Loucy (cell line): ENCODE measurements at regions not wholly inside any gene's neighbourhood (a gene's known extent, or its start where the extent isn't known, plus 50 kb on each side); places are given as distances from the start of the nearest gene placed in this dataset.

Source experiments
- CTCF ChIP-seq: fragments of 200-600 bp; sonication (generic); conservative IDR thresholded peaks from 2 replicates; pipeline ENCODE4 v1.5.1; 2014; ENCODE audit warnings: mild to moderate bottlenecking, antibody characterized with exemption, low read length
- EZH2phosphoT487 ChIP-seq: fragments of 200-600 bp; IDR thresholded peaks from 2 replicates; pipeline ENCODE4 v1.6.1; 2018; ENCODE audit warnings: antibody characterized with exemption, mild to moderate bottlenecking, moderate library complexity, borderline replicate concordance

DNA sequence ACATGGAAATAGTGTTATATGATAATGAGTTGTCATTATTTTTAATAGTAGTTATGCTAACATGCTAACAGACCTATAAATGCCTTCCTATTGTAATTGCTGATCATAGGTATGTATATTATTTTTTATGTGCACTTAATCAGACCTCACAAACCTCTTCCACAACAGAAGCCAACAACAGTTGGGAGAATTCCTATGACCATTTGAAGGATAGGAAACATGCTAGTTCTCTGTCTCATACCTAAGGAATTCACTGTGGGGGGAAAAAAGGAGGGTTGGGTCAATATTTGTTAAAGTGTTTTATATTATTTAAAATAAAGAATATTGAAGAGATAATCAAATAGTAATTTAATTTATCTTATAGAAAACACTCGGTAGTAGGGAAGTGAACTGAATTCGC lies 990.9 kb downstream of the EPHA7 start:
- TF ChIP-seq CTCF: no peak
- no peak for TF ChIP-seq EZH2phosphoT487
